SH-SY5Y (cell line): ENCODE measurements at regions not wholly inside any gene's neighbourhood (a gene's known extent, or its start where the extent isn't known, plus 50 kb on each side); places are given as distances from the start of the nearest gene placed in this dataset.

Source experiments
- GATA2 ChIP-seq: IDR thresholded peaks from 2 replicates; pipeline ENCODE4 v1.6.1; 2011; ENCODE audit warnings: mild to moderate bottlenecking, low read depth, low read length
- GATA3 ChIP-seq: IDR thresholded peaks from 2 replicates; pipeline ENCODE4 v1.6.1; 2011; ENCODE audit warnings: low read depth, mild to moderate bottlenecking, low read length, moderate library complexity

DNA sequence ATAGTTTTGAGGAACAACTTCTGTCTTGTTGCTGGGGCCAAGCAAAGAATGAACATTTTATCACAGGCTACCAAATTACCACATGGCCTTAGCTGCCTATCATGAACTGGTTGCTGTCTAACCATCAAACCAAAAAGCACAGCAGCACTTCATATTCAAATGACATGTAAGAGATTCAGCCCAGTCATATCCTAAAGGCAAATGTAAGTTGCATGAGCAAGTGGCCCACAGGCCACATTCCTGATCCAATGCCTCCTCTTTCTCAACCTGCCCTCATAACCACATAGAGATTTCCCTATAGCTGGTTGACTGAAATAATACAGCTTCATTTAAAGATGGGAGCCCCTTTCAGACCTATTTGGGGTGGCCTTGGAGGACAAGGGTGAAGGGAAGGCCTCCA, 572.3 kb downstream of the IRS1 start:
- TF ChIP-seq GATA3, result no peak
- TF ChIP-seq GATA2, result no peak

GRCh38 chr2:226223704-226224103, 575.9 kb downstream of the IRS1 start:
- TF ChIP-seq GATA2 (no peak), GATA3 (no peak)

DNA sequence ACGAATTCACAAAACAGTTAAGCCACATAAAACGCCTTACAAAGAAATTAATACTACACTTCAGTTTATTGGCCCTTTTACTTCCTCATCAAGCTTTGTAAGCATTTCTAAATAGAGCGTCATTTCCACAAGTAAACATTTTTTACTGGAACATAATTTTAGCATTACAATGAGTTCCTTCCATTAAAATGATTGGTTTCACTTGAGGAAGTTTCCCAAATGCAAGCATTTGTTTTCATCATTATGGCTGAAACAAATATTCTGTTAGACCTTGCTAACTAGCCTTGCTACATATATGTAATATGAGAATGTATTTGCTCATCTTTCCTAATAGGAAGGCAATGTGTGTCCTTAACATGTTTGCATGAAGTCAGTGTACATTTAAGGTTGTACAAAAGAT, 579.1 kb downstream of the IRS1 start:
- no peak for TF ChIP-seq GATA2
- no peak for TF ChIP-seq GATA3

GRCh38 chr2:226217191-226217590, 582.4 kb downstream of the IRS1 start:
- TF ChIP-seq GATA2 (no peak), GATA3 (no peak)

DNA sequence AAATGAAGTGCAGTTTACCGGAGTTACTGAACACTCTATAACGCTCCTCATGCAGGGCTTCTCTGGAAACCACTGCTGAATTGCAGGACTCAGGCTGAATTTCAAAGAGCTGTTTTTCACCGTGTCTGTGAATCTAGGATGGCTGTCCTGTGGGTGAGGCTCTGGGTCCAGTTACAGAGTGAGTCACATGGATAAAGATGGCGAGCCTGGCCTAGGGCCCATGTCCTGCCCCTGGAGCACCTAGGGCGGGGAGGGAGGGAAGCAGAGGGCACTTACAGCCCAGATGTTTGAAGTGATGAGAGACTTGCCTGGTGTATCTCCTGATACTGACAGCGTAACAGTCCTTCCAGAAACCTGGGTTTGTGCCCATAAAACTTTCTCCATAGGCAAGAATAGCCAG, 583.0 kb downstream of the IRS1 start:
- no peak for TF ChIP-seq GATA3
- no peak for TF ChIP-seq GATA2

GRCh38 chr2:226215902-226216503, 583.6 kb downstream of the IRS1 start:
- no peak for TF ChIP-seq GATA2
- no peak for TF ChIP-seq GATA3

DNA sequence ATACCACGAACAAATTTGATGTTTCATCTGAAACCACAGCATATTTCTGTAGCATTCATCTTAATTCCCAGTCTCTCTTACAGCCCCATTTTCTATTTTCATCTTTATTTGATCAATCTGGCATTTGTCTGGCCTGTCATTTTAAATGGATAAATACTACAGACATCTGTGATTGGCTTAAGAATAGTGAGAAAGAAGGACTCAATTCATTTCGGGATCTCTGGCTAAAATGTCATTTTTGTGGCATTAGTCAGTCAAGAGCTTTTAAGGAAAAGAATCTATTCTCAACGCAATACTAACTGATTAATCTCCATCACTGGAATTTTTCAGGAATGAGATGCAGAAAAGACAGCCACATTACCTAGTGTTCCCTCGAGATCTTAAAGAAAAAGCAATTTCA, 585.9 kb downstream of the IRS1 start:
- TF ChIP-seq GATA2 (no peak), GATA3 (no peak)

DNA sequence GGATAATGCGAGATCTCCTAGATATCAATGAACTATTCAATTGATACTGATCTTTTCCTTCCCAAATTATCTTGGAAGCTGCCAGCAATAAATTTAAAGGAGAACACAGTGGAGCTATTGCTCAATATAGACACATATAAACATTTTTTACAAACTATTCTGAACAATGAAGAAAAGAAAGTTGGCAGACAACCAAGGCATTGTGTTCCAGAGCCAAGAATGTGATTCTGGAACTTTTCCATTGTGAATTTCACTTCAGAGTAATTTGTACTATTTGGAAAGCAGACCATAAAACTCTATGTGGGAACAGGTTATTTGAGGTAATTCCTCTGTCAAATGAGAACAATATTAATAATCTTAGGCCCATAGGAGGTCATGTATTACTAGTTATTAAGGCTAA, 588.2 kb downstream of the IRS1 start:
- no peak for TF ChIP-seq GATA3
- no peak for TF ChIP-seq GATA2

GRCh38 chr2:226208726-226209125, 590.9 kb downstream of the IRS1 start:
- TF ChIP-seq GATA2, result no peak
- no peak for TF ChIP-seq GATA3

- no peak for TF ChIP-seq GATA3
- no peak for TF ChIP-seq GATA2
Measured at GRCh38 chr2:226207671-226208070, 591.9 kb downstream of the IRS1 start.

- TF ChIP-seq GATA2 (no peak), GATA3 (no peak)
Measured at GRCh38 chr2:226199555-226199954, 600.1 kb downstream of the IRS1 start.

DNA sequence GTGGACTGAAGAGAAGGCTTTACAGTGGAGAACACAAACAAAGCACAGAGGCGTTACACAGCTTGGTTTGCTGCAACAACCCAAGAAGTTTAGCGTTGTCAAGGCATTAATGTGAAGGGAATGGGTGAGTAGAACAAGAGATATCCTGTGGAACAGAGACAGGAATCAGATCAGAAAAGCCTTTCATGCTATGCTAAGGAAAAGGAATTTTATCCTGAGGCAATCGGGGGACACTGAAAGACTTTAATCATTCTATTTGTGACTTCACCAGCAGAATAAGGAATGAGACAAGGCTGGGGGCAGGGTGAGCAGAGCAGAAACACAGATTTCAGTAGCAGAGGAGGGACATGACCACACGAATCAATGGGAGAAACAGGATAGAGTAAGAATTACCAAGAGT, 600.7 kb downstream of the IRS1 start:
- TF ChIP-seq GATA3, result no peak

GRCh38 chr2:226190479-226191252, 609.0 kb downstream of the IRS1 start:
- TF ChIP-seq GATA2 (no peak), GATA3 (no peak)

- TF ChIP-seq GATA2 (no peak), GATA3 (no peak)
Measured at GRCh38 chr2:226189061-226189460, 610.6 kb downstream of the IRS1 start.

- TF ChIP-seq GATA2, result no peak
- no peak for TF ChIP-seq GATA3
Measured at GRCh38 chr2:226187616-226188015, 612.0 kb downstream of the IRS1 start.

DNA sequence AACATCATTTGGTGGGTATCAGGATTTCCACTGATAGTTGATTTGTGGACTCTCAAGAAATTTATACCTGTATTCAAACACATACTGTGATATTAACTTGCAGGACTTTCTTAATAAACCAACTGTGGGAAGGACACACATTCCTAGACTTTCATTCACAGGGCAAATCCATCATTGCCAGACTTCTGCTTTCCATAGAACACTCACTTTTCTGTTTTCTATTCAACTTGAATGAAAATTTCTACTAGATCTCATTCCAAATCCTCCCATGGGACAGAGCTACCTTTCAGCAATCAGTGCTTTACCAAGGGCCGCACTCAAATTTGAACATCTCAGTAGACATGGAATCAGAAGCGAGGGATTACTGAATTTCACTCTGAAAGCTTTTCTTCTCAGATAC, 612.5 kb downstream of the IRS1 start:
- no peak for TF ChIP-seq GATA2
- no peak for TF ChIP-seq GATA3
